SHP77 treated with DMSO at 0.1 percent for 48 hours (cell line): ENCODE measurements at regions not wholly inside any gene's neighbourhood (a gene's known extent, or its start where the extent isn't known, plus 50 kb on each side); places are given as distances from the start of the nearest gene placed in this dataset.

Experiments
- DNase-seq: peaks from one replicate; lab custom pipeline; 2025; lab: John Stamatoyannopoulos, UW

- no peak for DNase-seq
These were observed 200.5 kb downstream of the KDR start for GRCh38 chr4:54924891-54925290.

DNA sequence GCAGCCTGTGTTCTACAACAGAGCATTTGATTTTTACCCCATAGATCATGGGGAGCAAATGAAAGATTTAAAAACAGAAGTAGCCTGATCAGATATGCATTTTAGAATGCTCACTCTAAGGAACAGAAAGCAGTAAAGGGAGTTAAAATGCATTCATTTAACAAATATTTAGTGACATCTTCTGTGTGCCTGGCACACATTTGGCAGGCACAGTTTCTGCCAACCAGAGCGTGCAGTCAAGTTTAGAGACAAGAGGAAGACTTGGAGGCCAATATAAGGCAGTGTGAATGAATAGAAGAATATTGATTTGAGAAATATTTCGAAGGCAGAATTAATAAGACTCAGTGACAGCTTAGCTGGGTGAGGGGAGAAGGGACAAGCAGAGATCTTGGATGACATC, 210.1 kb downstream of the KDR start:
- no peak for DNase-seq

GRCh38 chr4:54914781-54915180, 210.6 kb downstream of the KDR start:
- DNase-seq, result no peak

DNA sequence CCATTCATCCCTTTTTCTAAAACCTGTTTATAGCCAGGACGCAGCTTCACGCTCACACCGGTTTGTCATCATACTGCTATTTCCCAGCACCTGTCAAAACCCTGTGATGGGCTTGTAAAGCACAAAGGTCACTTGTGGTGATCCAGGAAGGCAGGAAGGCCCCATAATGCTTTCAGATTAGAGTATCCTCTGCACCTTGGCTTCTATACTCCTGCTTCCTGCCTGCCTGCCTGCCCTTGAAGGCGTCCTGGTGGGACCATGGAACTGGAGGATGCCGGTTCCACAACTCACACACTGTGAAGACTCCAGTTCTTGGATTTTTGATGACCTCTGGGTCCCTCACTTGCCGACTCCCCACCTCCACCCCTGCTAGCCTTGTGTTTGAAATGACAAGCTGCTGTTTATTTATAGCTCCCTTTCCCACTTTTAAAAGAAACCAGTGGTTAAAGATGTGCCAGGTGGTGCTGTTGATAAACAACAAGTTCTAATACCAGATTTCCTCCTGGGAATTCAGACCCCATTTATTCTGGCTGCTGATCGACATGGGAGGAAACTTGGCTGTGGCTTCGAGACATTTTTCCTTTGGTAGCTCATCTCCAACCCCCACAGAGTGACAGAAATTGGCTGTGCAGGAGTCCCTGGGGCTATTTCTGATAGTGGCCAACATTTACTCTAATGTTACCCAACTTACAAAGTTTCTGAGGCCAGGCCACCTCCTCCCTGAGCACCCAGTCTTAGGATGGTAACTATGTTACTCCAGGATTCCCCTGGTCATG, 211.5 kb downstream of the KDR start:
- DNase-seq, result no peak

DNA sequence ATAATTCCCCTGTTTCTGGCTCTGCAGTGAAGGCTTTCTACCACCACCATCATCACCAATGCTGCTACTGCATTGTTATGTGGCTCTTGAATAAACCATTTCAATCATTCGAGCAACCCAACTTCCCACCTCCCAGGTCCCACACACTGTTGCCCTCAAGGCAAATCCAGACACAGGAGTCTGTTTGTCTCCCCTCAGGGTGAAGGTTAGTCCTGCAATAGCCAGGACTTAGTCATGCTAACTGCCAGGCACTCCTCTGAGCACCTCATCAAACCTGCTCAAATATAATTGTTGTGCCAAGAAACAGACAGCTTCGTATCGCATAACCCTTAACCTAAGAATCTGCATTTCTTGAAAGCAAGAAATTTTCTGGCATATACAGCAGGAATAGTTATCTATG, 213.2 kb downstream of the KDR start:
- no peak for DNase-seq

GRCh38 chr4:54909961-54910360, 215.4 kb downstream of the KDR start:
- no peak for DNase-seq

DNA sequence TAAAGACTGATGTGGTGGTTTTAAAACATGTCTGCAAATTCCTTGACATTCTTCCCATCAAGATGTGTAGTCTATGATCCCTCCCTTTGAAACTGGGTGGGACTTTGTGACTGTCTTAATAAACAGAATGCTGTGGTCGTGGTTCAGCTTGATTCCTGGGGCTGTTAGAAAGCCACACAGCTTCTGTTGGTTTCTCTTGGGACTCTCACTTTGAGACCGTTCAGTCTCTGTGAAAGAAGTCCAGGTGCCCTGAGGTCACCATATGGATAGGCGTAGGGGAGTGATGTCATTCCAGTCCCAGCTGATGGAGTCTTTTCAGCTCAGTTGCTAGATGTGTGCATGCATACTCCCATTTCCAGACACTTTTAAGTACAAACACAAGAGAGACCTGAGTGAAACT, 216.6 kb downstream of the KDR start:
- DNase-seq, result no peak

GRCh38 chr4:54904953-54905352, 220.4 kb downstream of the KDR start:
- DNase-seq, result no peak

DNA sequence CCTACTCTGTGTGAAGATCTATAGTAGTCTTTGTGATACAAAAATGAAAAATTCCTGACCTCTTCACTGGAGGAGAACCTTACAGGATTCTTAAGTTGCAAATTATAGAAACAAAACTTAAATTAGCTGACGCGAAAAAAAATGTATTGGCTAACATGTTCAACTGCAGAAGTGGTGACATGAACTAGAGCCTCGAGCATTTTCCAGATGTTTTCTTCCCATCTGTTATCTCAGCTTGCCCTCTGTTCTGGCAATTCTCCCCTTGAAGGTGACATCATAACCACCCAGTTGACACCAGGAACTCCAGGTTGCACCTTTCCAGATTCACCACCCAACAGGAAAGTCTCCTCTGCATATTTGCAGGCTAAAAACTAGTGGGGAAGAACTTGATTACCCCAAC, 222.4 kb downstream of the KDR start:
- DNase-seq, result no peak

DNA sequence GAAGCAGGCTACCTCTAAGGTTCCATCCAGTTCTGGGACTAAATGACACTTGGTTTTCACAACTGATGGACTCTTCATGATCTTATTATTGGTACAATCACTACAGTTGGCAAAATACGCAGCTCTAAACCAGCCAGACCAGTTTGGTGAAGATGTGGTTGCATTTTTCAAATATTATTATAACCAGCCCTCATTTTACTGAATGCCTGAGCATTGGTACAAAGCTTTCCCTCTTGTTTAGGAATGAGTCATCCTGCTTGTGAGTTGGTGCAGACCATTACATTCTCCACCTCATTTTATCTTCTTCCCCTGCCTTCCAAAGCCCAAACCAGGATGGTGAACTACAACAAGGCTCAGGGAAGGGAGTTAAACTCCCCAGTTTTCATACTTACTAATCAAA, 223.1 kb downstream of the KDR start:
- no peak for DNase-seq

DNA sequence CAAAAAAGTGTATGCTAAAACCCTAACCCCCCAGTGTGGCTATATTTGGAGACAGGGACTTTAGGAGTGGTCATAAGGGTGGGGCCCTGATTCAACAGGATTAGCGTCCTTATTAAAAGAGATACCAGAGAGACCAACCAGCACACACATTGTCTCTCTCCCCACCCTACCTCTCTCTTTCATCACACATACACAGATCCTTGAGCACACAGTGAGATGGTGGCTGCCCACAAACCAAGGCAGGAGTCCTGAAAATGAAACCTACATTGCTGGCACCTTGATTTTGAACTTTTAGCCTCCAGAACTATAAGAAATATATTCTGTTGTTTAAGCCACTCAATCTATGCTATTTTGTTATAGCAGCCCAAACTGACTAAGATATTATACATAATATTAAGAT, 224.2 kb downstream of the KDR start:
- no peak for DNase-seq

GRCh38 chr4:54898656-54899340, 226.6 kb downstream of the KDR start:
- DNase-seq, result no peak

- DNase-seq, result no peak
These were observed 227.3 kb downstream of the KDR start for GRCh38 chr4:54898056-54898562.

- DNase-seq, result no peak
These were observed 227.8 kb downstream of the KDR start for GRCh38 chr4:54897590-54897989.

- no peak for DNase-seq
These were observed 224.9 kb downstream of the KIT start for GRCh38 chr4:54882616-54883015.

GRCh38 chr4:54879576-54879975, 221.8 kb downstream of the KIT start:
- DNase-seq, result no peak

GRCh38 chr4:54877006-54877405, 219.2 kb downstream of the KIT start:
- no peak for DNase-seq

DNA sequence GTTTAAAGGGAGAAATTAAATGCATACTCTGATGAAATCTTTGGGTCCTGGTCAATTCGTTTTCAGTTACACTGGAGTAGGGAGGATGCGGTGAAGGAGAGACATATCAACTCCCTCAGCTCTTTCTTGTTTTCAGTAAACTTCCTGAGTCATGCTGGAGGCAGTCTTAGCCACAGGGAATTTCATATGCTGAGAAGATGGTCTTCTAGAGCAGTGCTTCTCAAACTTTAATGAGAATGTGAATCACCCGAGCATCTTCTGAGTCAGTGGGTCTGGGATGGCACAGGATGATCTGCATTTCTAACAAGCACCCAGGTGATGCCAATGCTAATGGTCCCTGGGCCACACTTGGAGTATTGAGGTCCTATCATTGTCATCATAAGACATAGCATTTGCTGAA, 214.5 kb downstream of the KIT start:
- no peak for DNase-seq

DNA sequence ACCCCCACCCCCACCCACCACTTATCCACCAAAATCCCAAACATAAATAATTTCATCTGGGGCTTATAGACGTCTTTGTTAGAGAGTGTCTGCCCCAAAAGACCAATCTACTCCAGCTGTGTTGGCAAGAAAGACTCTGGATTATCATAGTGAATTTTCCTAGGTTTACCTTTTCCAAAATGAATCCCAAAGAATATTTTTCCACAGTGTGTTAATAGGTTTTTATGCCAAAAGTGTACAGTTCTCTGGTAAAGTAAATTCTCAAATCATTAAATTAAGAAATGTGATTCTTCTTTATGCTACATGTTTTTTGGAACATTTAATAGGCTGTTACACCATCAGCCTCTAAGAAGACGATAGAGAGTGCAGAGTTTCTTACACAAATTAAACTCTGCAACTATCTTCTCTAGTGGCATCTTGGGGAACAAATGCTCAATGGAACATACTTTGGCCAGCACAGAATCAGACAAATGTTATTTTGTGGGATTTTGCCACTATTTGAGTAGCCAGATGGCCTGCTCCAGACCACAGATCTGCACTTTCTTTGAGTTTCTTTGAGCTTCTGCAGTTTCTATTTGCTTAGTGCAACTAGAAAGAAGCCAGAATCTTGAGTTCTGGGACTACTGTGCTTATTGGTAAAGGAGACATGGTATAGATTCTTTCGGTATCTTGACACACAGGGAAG, 206.0 kb downstream of the KIT start:
- DNase-seq, result no peak

GRCh38 chr4:54861201-54861600, 203.4 kb downstream of the KIT start:
- no peak for DNase-seq

DNA sequence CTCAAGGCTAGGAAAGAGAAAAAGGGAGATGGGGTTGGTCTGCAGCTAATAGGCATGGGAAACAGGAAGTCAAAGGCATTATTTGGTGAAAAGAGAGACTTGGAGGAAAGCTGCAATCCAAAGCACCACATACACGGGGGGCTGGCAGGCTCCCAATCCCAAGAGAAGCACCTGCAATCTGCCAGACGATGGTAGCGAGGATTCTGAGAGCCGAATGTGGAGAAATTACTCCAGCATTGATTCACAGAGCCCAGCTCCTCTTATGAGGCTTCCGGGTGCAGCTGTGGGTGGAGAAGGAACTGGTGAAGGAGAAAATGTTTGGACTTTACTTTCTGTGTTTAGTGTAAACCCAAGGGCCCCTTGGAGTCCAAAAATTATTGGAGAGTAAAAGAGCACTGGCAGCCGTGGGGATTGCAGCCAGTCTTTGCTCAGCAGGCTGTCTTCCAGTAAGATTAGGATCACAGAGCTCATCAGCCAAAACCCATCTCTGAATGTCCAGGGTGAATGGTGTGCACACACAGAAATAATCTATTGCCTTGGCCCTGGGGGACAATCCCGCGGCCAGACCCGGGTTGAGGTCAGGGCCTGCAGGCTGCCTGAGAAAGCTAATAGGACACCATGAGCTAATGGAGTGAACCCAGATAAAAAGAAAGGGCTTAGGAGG, 197.6 kb downstream of the KIT start:
- DNase-seq, result no peak

DNA sequence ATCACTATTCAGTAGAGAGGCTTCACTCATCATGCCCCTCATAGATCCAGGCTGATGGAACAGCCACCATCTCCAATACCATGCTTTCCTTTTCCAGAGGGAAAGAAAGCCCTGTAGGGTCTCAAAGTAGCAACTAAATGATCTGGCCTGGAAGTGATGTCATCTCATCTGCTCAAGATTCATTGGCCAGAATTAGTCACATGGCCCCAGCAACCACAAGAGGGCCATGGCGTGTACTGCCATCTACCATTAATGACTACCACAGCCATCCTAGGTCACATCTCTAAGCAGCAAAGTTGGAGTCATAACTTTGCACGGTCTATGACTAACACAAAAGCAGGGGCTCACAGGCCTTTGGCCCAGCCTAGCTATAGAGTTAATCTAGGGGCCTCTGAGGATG, 194.8 kb downstream of the KIT start:
- no peak for DNase-seq

- DNase-seq, result no peak
These were observed 194.3 kb downstream of the KIT start for GRCh38 chr4:54852054-54852453.
